ENCODE measurements at regions not wholly inside any gene's neighbourhood (a gene's known extent, or its start where the extent isn't known, plus 50 kb on each side); places are given as distances from the start of the nearest gene placed in this dataset. TPM values are rescaled to one million over a fixed set of nuclear protein-coding genes. Genes with fewer than 3 reads are reported as not detected.

DNA sequence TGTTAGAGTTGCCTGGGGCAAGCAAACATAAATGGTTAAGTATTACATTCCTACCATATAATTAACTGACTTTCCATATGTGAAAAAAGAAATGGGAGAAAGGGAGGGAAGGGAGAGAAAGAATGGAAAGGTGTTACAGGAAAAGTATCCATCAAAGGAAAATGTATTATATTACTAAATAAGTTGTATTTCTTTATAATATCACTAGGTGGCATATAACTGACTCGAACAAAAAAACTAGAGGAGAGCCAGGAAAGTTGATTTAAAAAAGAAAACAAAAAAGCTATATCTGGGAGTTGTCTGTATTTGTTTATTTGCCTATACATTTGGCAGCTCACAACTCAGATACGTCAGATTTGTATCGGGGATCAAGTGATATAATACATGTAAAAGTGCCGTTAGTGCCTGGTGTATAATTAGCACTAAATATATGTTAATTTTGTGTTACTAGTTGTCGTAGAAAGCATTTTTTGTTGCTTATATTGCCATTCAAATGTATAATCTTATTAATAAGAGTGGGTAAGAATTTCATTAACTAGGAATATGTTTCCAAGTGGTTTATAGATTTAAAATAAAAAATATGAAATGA is 59.6 kb upstream of the ADAMTS19 start:
- TF ChIP-seq, protein P1, sequence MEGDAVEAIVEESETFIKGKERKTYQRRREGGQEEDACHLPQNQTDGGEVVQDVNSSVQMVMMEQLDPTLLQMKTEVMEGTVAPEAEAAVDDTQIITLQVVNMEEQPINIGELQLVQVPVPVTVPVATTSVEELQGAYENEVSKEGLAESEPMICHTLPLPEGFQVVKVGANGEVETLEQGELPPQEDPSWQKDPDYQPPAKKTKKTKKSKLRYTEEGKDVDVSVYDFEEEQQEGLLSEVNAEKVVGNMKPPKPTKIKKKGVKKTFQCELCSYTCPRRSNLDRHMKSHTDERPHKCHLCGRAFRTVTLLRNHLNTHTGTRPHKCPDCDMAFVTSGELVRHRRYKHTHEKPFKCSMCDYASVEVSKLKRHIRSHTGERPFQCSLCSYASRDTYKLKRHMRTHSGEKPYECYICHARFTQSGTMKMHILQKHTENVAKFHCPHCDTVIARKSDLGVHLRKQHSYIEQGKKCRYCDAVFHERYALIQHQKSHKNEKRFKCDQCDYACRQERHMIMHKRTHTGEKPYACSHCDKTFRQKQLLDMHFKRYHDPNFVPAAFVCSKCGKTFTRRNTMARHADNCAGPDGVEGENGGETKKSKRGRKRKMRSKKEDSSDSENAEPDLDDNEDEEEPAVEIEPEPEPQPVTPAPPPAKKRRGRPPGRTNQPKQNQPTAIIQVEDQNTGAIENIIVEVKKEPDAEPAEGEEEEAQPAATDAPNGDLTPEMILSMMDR (IDR thresholded peaks at IDR 0.05), result peak; percentile 26
- Mint-ChIP-seq H3K27me3 (no peaks in the 10 kb centered on the region), H3K27ac (no peak overlapping the region), H3K4me1 (ENCODE audit: low read depth) (no peaks in the 10 kb centered on the region), H3K4me3 (no peak overlapping the region), H3K9me3 (peaks cover 8% of the 10 kb centered on the region), H3K36me3 (ENCODE audit: low read depth) (no peaks in the 10 kb centered on the region)
- CTCF ChIA-PET, result interaction anchor here (1.5 kb wide), 1 partner anchor 368 kb away, joined by 4 read pairs; no protein-coding TSS in a partner anchor
- ATAC-seq (no peak), DNase-seq (no peak)
- POLR2A ChIA-PET, result no interaction called here
- intact Hi-C loops (cut with micrococcal nuclease), result no loop called here

GRCh38 chr5:129405222-129405621 is 54.9 kb upstream of the ADAMTS19 start:
- H3K4me1 Mint-ChIP-seq (ENCODE audit: low read depth), result no peaks in the 10 kb centered on the region
- intact Hi-C loops (cut with micrococcal nuclease), result no loop called here

DNA sequence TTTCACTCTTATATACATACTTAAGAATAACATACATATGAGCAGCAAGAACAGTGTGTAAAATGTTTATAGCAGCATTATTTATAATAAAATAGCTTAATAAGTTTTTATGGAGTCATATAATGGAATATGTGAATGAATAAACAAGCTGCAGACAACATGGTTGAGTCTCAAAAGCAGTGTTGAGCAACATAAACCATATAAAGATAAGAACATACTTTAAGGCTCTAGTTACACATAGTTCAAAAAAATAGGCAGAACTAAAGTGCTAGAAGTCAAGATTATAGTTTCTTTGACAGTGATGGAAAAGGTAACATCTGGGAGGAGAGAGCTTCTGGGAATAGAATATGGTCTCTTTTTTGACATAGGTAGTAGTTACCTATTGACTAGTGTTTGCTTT is 53.7 kb upstream of the ADAMTS19 start:
- Mint-ChIP-seq H3K27ac (no peak overlapping the region), H3K4me1 (ENCODE audit: low read depth) (no peaks in the 10 kb centered on the region), H3K9me3 (no peaks in the 10 kb centered on the region), H3K4me3 (no peak overlapping the region), H3K36me3 (ENCODE audit: low read depth) (no peaks in the 10 kb centered on the region), H3K27me3 (no peaks in the 10 kb centered on the region)
- TF ChIP-seq, protein P1 (IDR thresholded peaks at IDR 0.05), result no peak
- POLR2A ChIA-PET, result no interaction called here
- ATAC-seq (no peak), DNase-seq (no peak)
- intact Hi-C loops (cut with micrococcal nuclease), result no loop called here
- CTCF ChIA-PET, result no interaction called here

More at GRCh38 chr5:129405222-129405621, 54.9 kb upstream of the ADAMTS19 start:
- ATAC-seq (no peak), DNase-seq (no peak)
- no peaks in the 10 kb centered on the region for H3K27me3 Mint-ChIP-seq
- CTCF ChIA-PET, result no interaction called here
- POLR2A ChIA-PET, result no interaction called here
- no peak overlapping the region for H3K27ac Mint-ChIP-seq
- H3K9me3 Mint-ChIP-seq, result no peaks in the 10 kb centered on the region
- no peak overlapping the region for H3K4me3 Mint-ChIP-seq
- no peaks in the 10 kb centered on the region for H3K36me3 Mint-ChIP-seq (ENCODE audit: low read depth)
- TF ChIP-seq, protein P1 (IDR thresholded peaks at IDR 0.05), result no peak

Small RNA genes in the stretch of these regions (microRNA-seq; reads per million reads assigned to microRNA genes)
- not detected for gene MIR4460 (ENCODE audit: borderline microRNAs expressed, borderline replicate concordance)
